Neural cell (in vitro differentiated cells): ENCODE measurements at regions not wholly inside any gene's neighbourhood (a gene's known extent, or its start where the extent isn't known, plus 50 kb on each side); places are given as distances from the start of the nearest gene placed in this dataset.

Experiments used
- H2AFZ ChIP-seq: fragments of 200-600, 300-800 bp; sonication (generic), shearing (Covaris generic); 2 replicates; pipeline ENCODE4 v1.6.0; 2014; ENCODE audit warnings: low read depth, mild to moderate bottlenecking, antibody characterized with exemption, low read length, moderate library complexity
- H3F3A ChIP-seq: fragments of 200-600 bp; shearing (Covaris generic); 2 replicates; pipeline ENCODE4 v1.6.1; 2016; ENCODE audit warnings: mild to moderate bottlenecking, moderate library complexity, mixed read lengths, antibody characterized with exemption, low read length; ENCODE audit not compliant: insufficient read depth, poor library complexity, severe bottlenecking
- H3K27ac ChIP-seq: fragments of 200-600, 300-800 bp; sonication (generic), shearing (Covaris generic); 2 replicates; pipeline ENCODE4 v1.5.1; 2014; ENCODE audit warnings: mild to moderate bottlenecking, low read length, moderate library complexity
- H3K27me3 ChIP-seq: fragments of 300-800, 200-600 bp; sonication (generic), shearing (Covaris generic); 2 replicates; pipeline ENCODE4 v1.6.0; 2014; ENCODE audit warnings: mild to moderate bottlenecking, low read depth, low read length, moderate library complexity; ENCODE audit not compliant: insufficient read depth
- H3K36me3 ChIP-seq: fragments of 300-800, 200-600 bp; sonication (generic), shearing (Covaris generic); 2 replicates; pipeline ENCODE4 v1.5.1; 2014; ENCODE audit warnings: mild to moderate bottlenecking, antibody characterized with exemption, low read length, moderate library complexity; ENCODE audit not compliant: insufficient read depth
- H3K4me2 ChIP-seq: fragments of 300-800, 200-600 bp; sonication (generic), shearing (Covaris generic); 2 replicates; pipeline ENCODE4 v1.6.0; 2014; ENCODE audit warnings: mild to moderate bottlenecking, low read length
- H3K4me3 ChIP-seq: fragments of 300-800, 200-600 bp; sonication (generic), shearing (Covaris generic); 2 replicates; pipeline ENCODE4 v1.5.1; 2014; ENCODE audit warnings: mild to moderate bottlenecking, low read length, moderate library complexity
- H3K79me2 ChIP-seq: fragments of 200-600 bp; shearing (Covaris generic); replicated peaks from 2 replicates; pipeline ENCODE4 v1.6.0; 2014; ENCODE audit warnings: mild to moderate bottlenecking, low read length, moderate library complexity; ENCODE audit not compliant: insufficient read depth
- H3K9ac ChIP-seq: fragments of 300-800, 200-600 bp; sonication (generic), shearing (Covaris generic); 2 replicates; pipeline ENCODE4 v1.6.1; 2016; ENCODE audit warnings: mild to moderate bottlenecking, low read length, mixed read lengths
- H3K9me2 ChIP-seq: fragments of 200-600 bp; shearing (Covaris generic); 2 replicates; pipeline ENCODE4 v1.6.1; 2016; ENCODE audit warnings: mild to moderate bottlenecking, low read length, mixed read lengths; ENCODE audit not compliant: insufficient read depth
- H3K9me3 ChIP-seq: fragments of 200-600, 300-800 bp; sonication (generic), shearing (Covaris generic); 2 replicates; pipeline ENCODE4 v1.6.1; 2016; ENCODE audit warnings: mild to moderate bottlenecking, mixed run types, low read length, moderate library complexity, mixed read lengths
- H4K20me1 ChIP-seq: fragments of 200-600 bp; shearing (Covaris generic); 2 replicates; pipeline ENCODE4 v1.6.1; 2016; ENCODE audit warnings: mild to moderate bottlenecking, mixed run types; ENCODE audit not compliant: insufficient read depth
- EP300 ChIP-seq: fragments of 450-650 bp; conservative IDR thresholded peaks from 2 replicates; pipeline ENCODE4 v1.6.1; 2014; ENCODE audit warnings: antibody characterized with exemption, mild to moderate bottlenecking, moderate library complexity; ENCODE audit not compliant: poor library complexity, severe bottlenecking
- EZH2 ChIP-seq: fragments of 200-600, 300-800 bp; shearing (Covaris generic), sonication (generic); IDR thresholded peaks from 2 replicates; pipeline ENCODE4 v1.6.1; 2014; ENCODE audit warnings: antibody characterized with exemption, low read length, borderline replicate concordance, mild to moderate bottlenecking; ENCODE audit not compliant: insufficient read depth, poor library complexity, severe bottlenecking
- MXI1 ChIP-seq: fragments of 450-650 bp; conservative IDR thresholded peaks from 2 replicates; pipeline ENCODE4 v1.6.1; 2014; ENCODE audit warnings: antibody characterized with exemption, mild to moderate bottlenecking; ENCODE audit not compliant: poor library complexity, severe bottlenecking
- POLR2AphosphoS5 ChIP-seq: IDR thresholded peaks from 2 replicates; pipeline ENCODE4 v1.6.1; 2012
- RAD21 ChIP-seq: fragments of 450-650 bp; conservative IDR thresholded peaks from 2 replicates; pipeline ENCODE4 v1.6.1; 2014; ENCODE audit warnings: antibody characterized with exemption, mild to moderate bottlenecking, moderate library complexity
- REST ChIP-seq: IDR thresholded peaks from 2 replicates; pipeline ENCODE4 v1.6.1; 2012; ENCODE audit warnings: borderline replicate concordance
- SMC3 ChIP-seq: fragments of 450-650 bp; conservative IDR thresholded peaks from 2 replicates; pipeline ENCODE4 v1.6.1; 2014; ENCODE audit warnings: antibody characterized with exemption, mild to moderate bottlenecking, moderate library complexity; ENCODE audit not compliant: poor library complexity
- TAF1 ChIP-seq: IDR thresholded peaks from 2 replicates; pipeline ENCODE4 v1.6.1; 2012; ENCODE audit warnings: low read depth
- TF ChIP-seq, protein P1 (sequence below): fragments of 450-650 bp; IDR thresholded peaks from 2 replicates; pipeline ENCODE4 v1.5.1; 2014; ENCODE audit warnings: antibody characterized with exemption, mild to moderate bottlenecking, moderate library complexity; ENCODE audit not compliant: poor library complexity, severe bottlenecking

- Histone ChIP-seq H3K27me3 (no peaks in the 10 kb centered on the region), H3K9me3 (no peaks in the 10 kb centered on the region), H2AFZ (no peak overlapping the region), H3K36me3 (no peaks in the 10 kb centered on the region), H4K20me1 (no peaks in the 10 kb centered on the region), H3K9ac (no peak overlapping the region), H3K9me2 (no peaks in the 10 kb centered on the region), H3F3A (no peaks in the 10 kb centered on the region), H3K4me2 (no peak overlapping the region), H3K27ac (no peak overlapping the region), H3K79me2 (no peaks in the 10 kb centered on the region), H3K4me3 (no peak overlapping the region)
- TF ChIP-seq, protein P1, sequence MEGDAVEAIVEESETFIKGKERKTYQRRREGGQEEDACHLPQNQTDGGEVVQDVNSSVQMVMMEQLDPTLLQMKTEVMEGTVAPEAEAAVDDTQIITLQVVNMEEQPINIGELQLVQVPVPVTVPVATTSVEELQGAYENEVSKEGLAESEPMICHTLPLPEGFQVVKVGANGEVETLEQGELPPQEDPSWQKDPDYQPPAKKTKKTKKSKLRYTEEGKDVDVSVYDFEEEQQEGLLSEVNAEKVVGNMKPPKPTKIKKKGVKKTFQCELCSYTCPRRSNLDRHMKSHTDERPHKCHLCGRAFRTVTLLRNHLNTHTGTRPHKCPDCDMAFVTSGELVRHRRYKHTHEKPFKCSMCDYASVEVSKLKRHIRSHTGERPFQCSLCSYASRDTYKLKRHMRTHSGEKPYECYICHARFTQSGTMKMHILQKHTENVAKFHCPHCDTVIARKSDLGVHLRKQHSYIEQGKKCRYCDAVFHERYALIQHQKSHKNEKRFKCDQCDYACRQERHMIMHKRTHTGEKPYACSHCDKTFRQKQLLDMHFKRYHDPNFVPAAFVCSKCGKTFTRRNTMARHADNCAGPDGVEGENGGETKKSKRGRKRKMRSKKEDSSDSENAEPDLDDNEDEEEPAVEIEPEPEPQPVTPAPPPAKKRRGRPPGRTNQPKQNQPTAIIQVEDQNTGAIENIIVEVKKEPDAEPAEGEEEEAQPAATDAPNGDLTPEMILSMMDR = no peak
- TF ChIP-seq POLR2AphosphoS5 (no peak), RAD21 (no peak), REST (no peak), SMC3 (no peak), TAF1 (no peak), EZH2 (no peak), MXI1 (no peak), EP300 (no peak)
Measured at GRCh38 chr6:112626468-112627082, 279.4 kb downstream of the RFPL4B start.

- Histone ChIP-seq H3K36me3 (no peaks in the 10 kb centered on the region), H3K9me3 (no peaks in the 10 kb centered on the region), H3K4me3 (no peak overlapping the region), H3K27ac (no peak overlapping the region), H3K9me2 (no peaks in the 10 kb centered on the region), H2AFZ (no peak overlapping the region), H3K4me2 (no peak overlapping the region), H3K79me2 (no peaks in the 10 kb centered on the region), H3F3A (no peaks in the 10 kb centered on the region), H3K9ac (no peak overlapping the region), H3K27me3 (no peaks in the 10 kb centered on the region), H4K20me1 (no peaks in the 10 kb centered on the region)
- no peak for TF ChIP-seq RAD21
- TF ChIP-seq TAF1 = no peak
- no peak for TF ChIP-seq MXI1
- TF ChIP-seq POLR2AphosphoS5 = no peak
- no peak for TF ChIP-seq EP300
- TF ChIP-seq REST = no peak
- TF ChIP-seq, protein P1 = no peak
- no peak for TF ChIP-seq SMC3
- no peak for TF ChIP-seq EZH2
Measured at GRCh38 chr6:112634376-112634775, 287.2 kb downstream of the RFPL4B start.
